ENCODE measurements at regions not wholly inside any gene's neighbourhood (a gene's known extent, or its start where the extent isn't known, plus 50 kb on each side); places are given as distances from the start of the nearest gene placed in this dataset.

GRCh38 chr7:85750454-85750949 is 563.6 kb upstream of the SEMA3D start:
- peaks cover 11% of the 10 kb centered on the region for H3K9me3 Mint-ChIP-seq
- H3K4me1 Mint-ChIP-seq: no peaks in the 10 kb centered on the region
- no peak overlapping the region for H3K4me3 Mint-ChIP-seq
- H3K27ac Mint-ChIP-seq: no peak overlapping the region
- no peak for DNase-seq
- H3K36me3 Mint-ChIP-seq: no peaks in the 10 kb centered on the region
- no peaks in the 10 kb centered on the region for H3K27me3 Mint-ChIP-seq

- no peaks in the 10 kb centered on the region for H3K27me3 Mint-ChIP-seq
These were observed 563.0 kb upstream of the SEMA3D start for GRCh38 chr7:85749696-85750453.

GRCh38 chr7:85748861-85749260 is 562.0 kb upstream of the SEMA3D start:
- Mint-ChIP-seq H3K36me3 (no peaks in the 10 kb centered on the region), H3K27me3 (no peaks in the 10 kb centered on the region), H3K4me3 (no peak overlapping the region), H3K27ac (no peak overlapping the region), H3K9me3 (peaks cover 7% of the 10 kb centered on the region), H3K4me1 (no peaks in the 10 kb centered on the region)
- DNase-seq: no peak

More at GRCh38 chr7:85749696-85750453, 563.0 kb upstream of the SEMA3D start:
- no peak overlapping the region for H3K4me3 Mint-ChIP-seq
- DNase-seq: no peak
- H3K4me1 Mint-ChIP-seq: no peaks in the 10 kb centered on the region
- H3K9me3 Mint-ChIP-seq: peaks cover 6% of the 10 kb centered on the region
- H3K27ac Mint-ChIP-seq: no peak overlapping the region
- H3K36me3 Mint-ChIP-seq: no peaks in the 10 kb centered on the region

GRCh38 chr7:85737426-85737825 is 550.6 kb upstream of the SEMA3D start:
- Mint-ChIP-seq H3K4me1 (no peaks in the 10 kb centered on the region), H3K9me3 (peaks cover 3% of the 10 kb centered on the region), H3K27me3 (no peaks in the 10 kb centered on the region), H3K4me3 (no peak overlapping the region), H3K36me3 (no peaks in the 10 kb centered on the region), H3K27ac (no peak overlapping the region)
- no peak for DNase-seq

GRCh38 chr7:85736085-85736484 is 549.2 kb upstream of the SEMA3D start:
- Mint-ChIP-seq H3K4me3 (no peak overlapping the region), H3K9me3 (peaks cover 9% of the 10 kb centered on the region), H3K27ac (no peak overlapping the region), H3K27me3 (no peaks in the 10 kb centered on the region), H3K4me1 (no peaks in the 10 kb centered on the region), H3K36me3 (no peaks in the 10 kb centered on the region)
- DNase-seq: no peak

GRCh38 chr7:85734823-85735222 is 548.0 kb upstream of the SEMA3D start:
- H3K27ac Mint-ChIP-seq: no peak overlapping the region
- no peaks in the 10 kb centered on the region for H3K27me3 Mint-ChIP-seq
- no peaks in the 10 kb centered on the region for H3K4me1 Mint-ChIP-seq
- peaks cover 9% of the 10 kb centered on the region for H3K9me3 Mint-ChIP-seq
- DNase-seq: no peak
- no peak overlapping the region for H3K4me3 Mint-ChIP-seq
- no peaks in the 10 kb centered on the region for H3K36me3 Mint-ChIP-seq

- Mint-ChIP-seq H3K4me3 (no peak overlapping the region), H3K9me3 (peaks cover 9% of the 10 kb centered on the region), H3K27me3 (no peaks in the 10 kb centered on the region), H3K27ac (no peak overlapping the region), H3K4me1 (no peaks in the 10 kb centered on the region), H3K36me3 (no peaks in the 10 kb centered on the region)
- DNase-seq: no peak
These were observed 546.5 kb upstream of the SEMA3D start for GRCh38 chr7:85733169-85733915.

GRCh38 chr7:85730012-85730411 is 543.2 kb upstream of the SEMA3D start:
- Mint-ChIP-seq H3K9me3 (peaks cover 6% of the 10 kb centered on the region), H3K4me1 (no peaks in the 10 kb centered on the region)

GRCh38 chr7:85725026-85725425 is 538.2 kb upstream of the SEMA3D start:
- Mint-ChIP-seq H3K27ac (no peak overlapping the region), H3K4me1 (no peaks in the 10 kb centered on the region), H3K9me3 (peaks cover 1% of the 10 kb centered on the region), H3K36me3 (no peaks in the 10 kb centered on the region), H3K27me3 (no peaks in the 10 kb centered on the region), H3K4me3 (no peak overlapping the region)
- no peak for DNase-seq

More at GRCh38 chr7:85730012-85730411, 543.2 kb upstream of the SEMA3D start:
- DNase-seq: no peak
- H3K36me3 Mint-ChIP-seq: no peaks in the 10 kb centered on the region
- no peak overlapping the region for H3K4me3 Mint-ChIP-seq
- no peak overlapping the region for H3K27ac Mint-ChIP-seq
- H3K27me3 Mint-ChIP-seq: no peaks in the 10 kb centered on the region

GRCh38 chr7:85719981-85720953 is 533.4 kb upstream of the SEMA3D start:
- Mint-ChIP-seq H3K4me1 (no peaks in the 10 kb centered on the region), H3K36me3 (no peaks in the 10 kb centered on the region), H3K9me3 (peaks cover 2% of the 10 kb centered on the region), H3K27me3 (no peaks in the 10 kb centered on the region), H3K4me3 (no peak overlapping the region), H3K27ac (no peak overlapping the region)
- DNase-seq: no peak

GRCh38 chr7:85716353-85716752 is 529.5 kb upstream of the SEMA3D start:
- no peak overlapping the region for H3K27ac Mint-ChIP-seq
- no peaks in the 10 kb centered on the region for H3K27me3 Mint-ChIP-seq
- H3K9me3 Mint-ChIP-seq: peaks cover 1% of the 10 kb centered on the region
- no peak overlapping the region for H3K4me3 Mint-ChIP-seq
- no peaks in the 10 kb centered on the region for H3K36me3 Mint-ChIP-seq
- no peaks in the 10 kb centered on the region for H3K4me1 Mint-ChIP-seq
- no peak for DNase-seq

GRCh38 chr7:85714951-85715350 is 528.1 kb upstream of the SEMA3D start:
- peaks cover 1% of the 10 kb centered on the region for H3K9me3 Mint-ChIP-seq
- no peak overlapping the region for H3K4me3 Mint-ChIP-seq
- no peak overlapping the region for H3K27ac Mint-ChIP-seq
- H3K27me3 Mint-ChIP-seq: no peaks in the 10 kb centered on the region
- no peak for DNase-seq
- H3K4me1 Mint-ChIP-seq: no peaks in the 10 kb centered on the region
- no peaks in the 10 kb centered on the region for H3K36me3 Mint-ChIP-seq

- no peak for DNase-seq
- Mint-ChIP-seq H3K27me3 (no peaks in the 10 kb centered on the region), H3K9me3 (peaks cover 1% of the 10 kb centered on the region), H3K4me3 (no peak overlapping the region), H3K4me1 (no peaks in the 10 kb centered on the region), H3K27ac (no peak overlapping the region), H3K36me3 (no peaks in the 10 kb centered on the region)
These were observed 527.3 kb upstream of the SEMA3D start for GRCh38 chr7:85714043-85714578.

GRCh38 chr7:85713171-85713570 is 526.3 kb upstream of the SEMA3D start:
- no peaks in the 10 kb centered on the region for H3K36me3 Mint-ChIP-seq
- DNase-seq: no peak
- no peaks in the 10 kb centered on the region for H3K4me1 Mint-ChIP-seq
- H3K27ac Mint-ChIP-seq: no peak overlapping the region
- no peaks in the 10 kb centered on the region for H3K9me3 Mint-ChIP-seq
- no peak overlapping the region for H3K4me3 Mint-ChIP-seq
- no peaks in the 10 kb centered on the region for H3K27me3 Mint-ChIP-seq
